ENCODE measurements at regions not wholly inside any gene's neighbourhood (a gene's known extent, or its start where the extent isn't known, plus 50 kb on each side); places are given as distances from the start of the nearest gene placed in this dataset.

GRCh38 chr18:47530695-47531094, 279.2 kb upstream of the SKOR2 start:
- Mint-ChIP-seq H3K4me1 (no peaks in the 10 kb centered on the region), H3K27me3 (ENCODE audit: low read depth in 3 of 3) (peaks cover 21 to 26% (median 23%) of the 10 kb centered on the region in 3 donors), H3K9me3 (peaks cover 0 to 10% (median 5%) of the 10 kb centered on the region in 7 donors), H3K36me3 (no peaks in the 10 kb centered on the region), H3K27ac (no peak overlapping the region), H3K4me3 (peak overlapping the region in 1 of 2 donors; percentile 49)
- Histone ChIP-seq H3K27me3 (ENCODE audit: control insufficient read depth in 2 of 2, insufficient read depth in 2 of 2, low read length in 2 of 2) (peaks cover 8 to 22% of the 10 kb centered on the region in 2 donors), H4K20me1 (ENCODE audit: insufficient read depth, low read length) (no peaks in the 10 kb centered on the region), H3K36me3 (replicated peaks in 1 of 2; ENCODE audit: control insufficient read depth in 1 of 2, insufficient read depth in 2 of 2, low read length in 2 of 2) (no peaks in the 10 kb centered on the region), H3K4me1 (ENCODE audit: control insufficient read depth in 1 of 2, insufficient read depth in 2 of 2, low read length in 2 of 2) (no peaks in the 10 kb centered on the region), H3K9ac (ENCODE audit: insufficient read depth, low read length, poor library complexity, severe bottlenecking) (no peak overlapping the region), H2AFZ (ENCODE audit: insufficient read depth, low read depth, low read length, poor library complexity, severe bottlenecking) (no peak overlapping the region), H3K4me2 (replicated peaks; ENCODE audit: extremely low read depth, low read length, poor library complexity, severe bottlenecking) (no peak overlapping the region), H3K9me3 (replicated peaks in 1 of 2; ENCODE audit: control insufficient read depth in 1 of 2, insufficient read depth in 1 of 2, low read length in 2 of 2) (peaks cover 0 to 11% of the 10 kb centered on the region in 2 donors), H3K79me2 (ENCODE audit: insufficient read depth, low read length) (no peaks in the 10 kb centered on the region), H3K4me3 (replicated peaks in 1 of 3; ENCODE audit: low read depth in 2 of 3, low read length in 3 of 3) (no peak overlapping the region), H3K27ac (ENCODE audit: low read depth in 1 of 2, low read length in 2 of 2) (no peak overlapping the region)
- intact Hi-C loops (cut with micrococcal nuclease): no loop called here
- no peak for TF ChIP-seq CTCF (IDR thresholded peaks at IDR 0.05)
- WGBS (ENCODE audit: insufficient coverage): 96% methylated on average over 2 of the region's 3 CpGs
- no peak for DNase-seq

DNA sequence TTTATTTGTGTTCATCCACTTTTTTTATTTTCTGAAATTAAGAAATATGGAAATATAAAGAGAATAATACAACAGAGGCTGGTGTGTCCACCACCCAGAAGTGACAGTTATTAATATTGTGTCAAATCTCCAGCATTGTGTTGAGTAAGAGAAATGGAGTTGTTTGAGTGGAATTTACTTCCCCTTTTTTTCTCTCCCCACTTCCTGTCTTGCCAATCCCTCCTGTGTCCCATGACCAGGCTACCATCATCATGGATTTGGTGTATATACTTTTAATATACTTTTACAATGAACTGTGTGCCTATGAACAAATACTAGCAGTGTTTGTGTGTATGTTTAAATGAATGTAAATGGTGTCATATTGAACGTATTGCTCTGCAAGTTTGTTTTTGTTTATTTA, 276.9 kb upstream of the SKOR2 start:
- Histone ChIP-seq H3K9me3 (replicated peaks in 1 of 2; ENCODE audit: control insufficient read depth in 1 of 2, insufficient read depth in 1 of 2, low read length in 2 of 2) (peaks cover 0 to 11% of the 10 kb centered on the region in 2 donors), H3K9ac (ENCODE audit: insufficient read depth, low read length, poor library complexity, severe bottlenecking) (no peak overlapping the region), H3K79me2 (ENCODE audit: insufficient read depth, low read length) (no peaks in the 10 kb centered on the region), H2AFZ (ENCODE audit: insufficient read depth, low read depth, low read length, poor library complexity, severe bottlenecking) (no peak overlapping the region), H3K4me3 (replicated peaks in 1 of 3; ENCODE audit: low read depth in 2 of 3, low read length in 3 of 3) (no peak overlapping the region), H3K36me3 (replicated peaks in 1 of 2; ENCODE audit: control insufficient read depth in 1 of 2, insufficient read depth in 2 of 2, low read length in 2 of 2) (no peaks in the 10 kb centered on the region), H4K20me1 (ENCODE audit: insufficient read depth, low read length) (no peaks in the 10 kb centered on the region), H3K27me3 (ENCODE audit: control insufficient read depth in 2 of 2, insufficient read depth in 2 of 2, low read length in 2 of 2) (peaks cover 8 to 22% of the 10 kb centered on the region in 2 donors), H3K4me2 (replicated peaks; ENCODE audit: extremely low read depth, low read length, poor library complexity, severe bottlenecking) (no peak overlapping the region), H3K27ac (ENCODE audit: low read depth in 1 of 2, low read length in 2 of 2) (no peak overlapping the region), H3K4me1 (ENCODE audit: control insufficient read depth in 1 of 2, insufficient read depth in 2 of 2, low read length in 2 of 2) (no peaks in the 10 kb centered on the region)
- Mint-ChIP-seq H3K4me1 (no peaks in the 10 kb centered on the region), H3K9me3 (peaks cover 0 to 19% (median 6%) of the 10 kb centered on the region in 7 donors), H3K27ac (no peak overlapping the region), H3K27me3 (ENCODE audit: low read depth in 3 of 3) (peaks cover 20 to 25% (median 22%) of the 10 kb centered on the region in 3 donors), H3K36me3 (no peaks in the 10 kb centered on the region), H3K4me3 (no peak overlapping the region)
- WGBS (ENCODE audit: insufficient coverage): no CpG with 5 or more reads among the region's 1 CpG
- no peak for DNase-seq
- TF ChIP-seq CTCF (IDR thresholded peaks at IDR 0.05): no peak
- intact Hi-C loops (cut with micrococcal nuclease): no loop called here
